ENCODE measurements at regions not wholly inside any gene's neighbourhood (a gene's known extent, or its start where the extent isn't known, plus 50 kb on each side); places are given as distances from the start of the nearest gene placed in this dataset.

DNA sequence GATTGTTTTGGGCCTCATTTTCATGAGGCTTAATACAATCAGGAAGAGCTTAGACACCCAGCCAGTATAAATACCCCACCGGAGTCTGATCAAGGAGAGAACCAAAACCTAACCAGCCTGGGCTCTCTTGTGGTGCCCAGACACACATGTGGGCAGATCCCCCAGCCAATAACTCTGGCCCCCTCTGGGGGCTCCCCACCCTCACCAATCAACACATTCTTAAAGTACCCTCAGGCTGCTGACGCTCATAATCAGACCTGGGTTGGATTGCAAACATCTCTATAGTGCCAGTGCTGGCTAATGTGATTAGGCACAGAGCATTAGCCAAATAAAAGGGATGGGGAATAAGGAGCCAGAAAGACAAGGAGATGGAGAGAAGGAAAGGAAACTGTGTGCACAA lies 329.6 kb downstream of the BCL11A start:
- no peak for TF ChIP-seq GLIS3 (CRISPR knock-in tag; IDR thresholded peaks at IDR 0.05)
- TF ChIP-seq TCF4 (CRISPR knock-in tag; IDR thresholded peaks at IDR 0.05; ENCODE audit: borderline replicate concordance): no peak
- no peak for TF ChIP-seq PPARA (CRISPR knock-in tag; IDR thresholded peaks at IDR 0.05; ENCODE audit: borderline replicate concordance)
- TF ChIP-seq, protein P1, sequence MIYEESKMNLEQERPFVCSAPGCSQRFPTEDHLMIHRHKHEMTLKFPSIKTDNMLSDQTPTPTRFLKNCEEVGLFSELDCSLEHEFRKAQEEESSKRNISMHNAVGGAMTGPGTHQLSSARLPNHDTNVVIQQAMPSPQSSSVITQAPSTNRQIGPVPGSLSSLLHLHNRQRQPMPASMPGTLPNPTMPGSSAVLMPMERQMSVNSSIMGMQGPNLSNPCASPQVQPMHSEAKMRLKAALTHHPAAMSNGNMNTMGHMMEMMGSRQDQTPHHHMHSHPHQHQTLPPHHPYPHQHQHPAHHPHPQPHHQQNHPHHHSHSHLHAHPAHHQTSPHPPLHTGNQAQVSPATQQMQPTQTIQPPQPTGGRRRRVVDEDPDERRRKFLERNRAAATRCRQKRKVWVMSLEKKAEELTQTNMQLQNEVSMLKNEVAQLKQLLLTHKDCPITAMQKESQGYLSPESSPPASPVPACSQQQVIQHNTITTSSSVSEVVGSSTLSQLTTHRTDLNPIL (CRISPR knock-in tag; IDR thresholded peaks at IDR 0.05; ENCODE audit: low read depth): no peak
- TF ChIP-seq SNAI2 (CRISPR knock-in tag; IDR thresholded peaks at IDR 0.05): no peak
- no peak for TF ChIP-seq TOX (CRISPR knock-in tag; IDR thresholded peaks at IDR 0.05; ENCODE audit: borderline replicate concordance)
- no peak for TF ChIP-seq ZNF8 (CRISPR knock-in tag; IDR thresholded peaks at IDR 0.05)
- no peak for TF ChIP-seq ZFP3 (CRISPR knock-in tag; IDR thresholded peaks at IDR 0.05)
- no peak for TF ChIP-seq ZFP30 (CRISPR knock-in tag; IDR thresholded peaks at IDR 0.05)
- TF ChIP-seq ARNTL (CRISPR knock-in tag; IDR thresholded peaks at IDR 0.05; ENCODE audit: borderline replicate concordance, low read depth): no peak
